AG04449 (cell line): ENCODE measurements at regions not wholly inside any gene's neighbourhood (a gene's known extent, or its start where the extent isn't known, plus 50 kb on each side); places are given as distances from the start of the nearest gene placed in this dataset.
"Not testable (repeated sequence)": the region's sequence is repeated elsewhere in the genome, so short reads cannot be mapped to it uniquely, and the experiment has no call there.

ENCODE experiments used
- CTCF ChIA-PET: fragments of 350-600 bp; formaldehyde crosslinking; extraction: SDS; loops from one replicate; lab custom pipeline; 2021; ENCODE audit warnings: antibody characterized with exemption; lab: Yijun Ruan, JAX
- POLR2A ChIA-PET: fragments of 400-600, 350-600 bp; formaldehyde crosslinking; extraction: SDS; loops from one replicate; lab custom pipeline; 2020; ENCODE audit warnings: antibody characterized with exemption, inconsistent platforms; lab: Yijun Ruan, JAX
- DNase-seq: peaks from one replicate; pipeline ENCODE4 v3.0.0-alpha.2; 2010; ENCODE audit warnings: low read depth, low spot score
- H3K4me3 ChIP-seq: 2 replicates; pipeline ENCODE4 v1.5.1; 2011; ENCODE audit warnings: low read depth, mild to moderate bottlenecking, control low read depth, low read length
- CTCF ChIP-seq: IDR thresholded peaks from one replicate; pipeline ENCODE4 v1.5.1; 2011; ENCODE audit warnings: mild to moderate bottlenecking, moderate library complexity, low read length, control low read depth, inconsistent platforms; ENCODE audit not compliant: insufficient read depth; ENCODE audit errors: missing control alignments

DNA sequence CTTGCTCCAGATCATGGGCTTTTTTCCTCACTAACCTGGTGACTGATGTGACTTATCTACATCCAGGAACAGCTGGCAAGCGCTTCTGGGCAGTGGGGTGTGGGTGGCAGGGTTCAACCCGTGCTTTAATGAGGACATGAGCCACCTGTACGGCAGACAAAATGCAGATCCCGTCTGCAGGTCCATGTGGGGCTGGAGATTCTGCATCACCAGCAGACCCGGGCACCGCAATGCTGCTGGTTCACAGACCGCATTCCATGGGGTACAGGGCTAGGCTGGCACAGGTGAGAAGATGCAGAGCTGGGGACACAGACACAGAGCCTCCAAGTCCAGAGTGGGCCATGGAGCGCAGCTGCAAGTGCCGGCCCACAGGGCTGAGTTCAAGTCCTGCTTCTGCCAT is 204.0 kb downstream of the LAT start:
- DNase-seq, CTCF ChIA-PET, POLR2A ChIA-PET, H3K4me3 ChIP-seq: not testable (repeated sequence)

DNA sequence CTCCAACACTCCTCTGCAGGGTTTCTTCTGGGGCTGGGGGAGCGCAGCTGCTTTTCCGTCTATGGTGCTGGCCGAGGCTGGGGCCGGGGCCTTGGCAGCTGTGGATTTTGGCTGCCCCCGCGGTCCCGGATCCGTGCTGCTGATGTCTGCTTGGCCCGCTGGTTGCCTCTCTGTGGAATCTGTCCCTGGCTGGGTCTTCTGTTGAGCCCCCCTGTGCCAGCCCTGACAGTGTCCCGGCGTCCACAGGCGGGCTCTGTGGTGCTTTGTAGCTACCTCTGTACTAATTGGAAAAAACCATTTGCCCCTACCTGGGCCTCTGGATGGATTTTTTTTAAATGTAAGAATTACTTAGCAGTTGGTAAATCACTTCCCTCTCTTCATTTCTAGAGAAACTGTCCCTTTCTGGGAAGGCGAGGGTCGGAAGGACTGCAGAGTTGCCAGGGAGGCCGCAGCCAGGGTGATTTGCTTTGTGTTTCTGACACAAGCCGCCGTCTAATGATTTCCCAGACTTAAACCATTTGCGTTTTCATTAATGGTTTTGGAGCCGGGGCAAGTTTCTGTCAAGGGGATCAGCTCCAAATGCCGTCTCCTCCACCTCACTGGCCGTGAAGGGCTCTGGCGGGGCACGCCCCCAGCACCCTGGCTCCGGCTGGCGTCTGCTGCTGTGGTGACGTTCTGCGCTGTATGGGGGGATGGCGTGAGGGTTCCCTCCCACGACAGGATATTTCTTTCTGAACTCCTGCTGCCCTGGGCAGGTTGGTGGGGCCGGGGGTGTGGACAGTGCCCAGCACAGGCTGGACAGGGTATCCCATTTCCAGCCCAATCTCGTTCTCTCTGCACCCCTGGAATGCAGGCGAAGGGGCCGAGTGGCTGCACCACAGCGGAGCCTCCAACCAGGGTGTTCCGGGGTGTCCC is 201.7 kb downstream of the LAT start:
- POLR2A ChIA-PET, H3K4me3 ChIP-seq, DNase-seq, CTCF ChIA-PET: not testable (repeated sequence)

DNA sequence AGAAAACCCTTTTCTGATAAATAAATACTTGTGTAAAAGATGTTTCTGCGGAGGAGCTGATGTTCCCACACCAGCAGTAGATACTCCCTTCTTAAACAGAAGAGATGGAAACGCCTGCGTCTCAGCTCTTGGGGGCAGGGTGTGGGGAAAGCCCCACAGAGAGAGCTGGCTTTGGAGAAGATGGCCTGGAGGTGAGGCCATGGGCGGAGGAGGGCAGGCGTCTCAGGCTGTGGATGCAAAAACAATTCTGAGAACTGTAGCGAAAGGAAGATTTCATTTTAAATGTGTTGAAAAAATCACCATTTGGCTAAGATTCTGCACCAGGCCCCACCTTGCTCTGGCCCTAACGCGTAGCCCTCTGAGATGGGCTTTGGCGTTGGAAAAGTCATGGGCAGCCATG is 201.0 kb downstream of the LAT start:
- H3K4me3 ChIP-seq, POLR2A ChIA-PET, CTCF ChIA-PET, DNase-seq: not testable (repeated sequence)

DNA sequence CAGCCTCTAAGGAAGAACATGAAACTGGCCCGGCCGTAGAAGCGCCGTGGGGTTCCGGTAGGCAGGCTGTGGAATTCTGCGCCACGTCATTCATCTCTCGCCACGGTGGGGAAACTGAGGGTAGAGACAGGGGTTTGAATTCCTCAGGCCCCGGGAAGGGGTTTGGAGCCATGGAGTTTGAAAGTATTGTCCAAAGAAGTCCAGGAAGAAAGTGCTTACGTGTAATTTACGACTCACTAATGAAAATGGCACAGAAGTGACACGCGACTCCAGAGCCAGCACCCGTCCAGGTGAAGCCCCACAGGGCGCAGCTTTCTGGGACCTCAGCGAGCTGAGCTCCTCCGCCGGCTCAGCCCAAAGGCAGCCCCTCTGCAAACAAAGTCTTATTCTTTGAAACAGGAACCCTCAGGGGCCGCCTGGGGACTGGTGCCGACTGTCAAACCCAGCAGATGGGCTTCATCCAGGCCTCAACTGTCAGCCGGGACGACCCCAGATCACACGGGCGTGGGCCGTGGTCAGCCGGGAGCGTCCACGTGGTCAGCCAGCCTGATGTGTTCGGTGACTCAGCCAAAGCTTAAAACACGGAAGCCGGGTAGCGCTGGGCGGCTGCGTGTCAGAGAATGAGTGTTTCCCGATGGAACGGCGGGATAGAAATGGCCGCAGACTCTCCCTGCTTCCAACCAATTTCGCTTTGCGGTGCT is 200.0 kb downstream of the LAT start:
- POLR2A ChIA-PET, H3K4me3 ChIP-seq, CTCF ChIA-PET, DNase-seq: not testable (repeated sequence)

DNA sequence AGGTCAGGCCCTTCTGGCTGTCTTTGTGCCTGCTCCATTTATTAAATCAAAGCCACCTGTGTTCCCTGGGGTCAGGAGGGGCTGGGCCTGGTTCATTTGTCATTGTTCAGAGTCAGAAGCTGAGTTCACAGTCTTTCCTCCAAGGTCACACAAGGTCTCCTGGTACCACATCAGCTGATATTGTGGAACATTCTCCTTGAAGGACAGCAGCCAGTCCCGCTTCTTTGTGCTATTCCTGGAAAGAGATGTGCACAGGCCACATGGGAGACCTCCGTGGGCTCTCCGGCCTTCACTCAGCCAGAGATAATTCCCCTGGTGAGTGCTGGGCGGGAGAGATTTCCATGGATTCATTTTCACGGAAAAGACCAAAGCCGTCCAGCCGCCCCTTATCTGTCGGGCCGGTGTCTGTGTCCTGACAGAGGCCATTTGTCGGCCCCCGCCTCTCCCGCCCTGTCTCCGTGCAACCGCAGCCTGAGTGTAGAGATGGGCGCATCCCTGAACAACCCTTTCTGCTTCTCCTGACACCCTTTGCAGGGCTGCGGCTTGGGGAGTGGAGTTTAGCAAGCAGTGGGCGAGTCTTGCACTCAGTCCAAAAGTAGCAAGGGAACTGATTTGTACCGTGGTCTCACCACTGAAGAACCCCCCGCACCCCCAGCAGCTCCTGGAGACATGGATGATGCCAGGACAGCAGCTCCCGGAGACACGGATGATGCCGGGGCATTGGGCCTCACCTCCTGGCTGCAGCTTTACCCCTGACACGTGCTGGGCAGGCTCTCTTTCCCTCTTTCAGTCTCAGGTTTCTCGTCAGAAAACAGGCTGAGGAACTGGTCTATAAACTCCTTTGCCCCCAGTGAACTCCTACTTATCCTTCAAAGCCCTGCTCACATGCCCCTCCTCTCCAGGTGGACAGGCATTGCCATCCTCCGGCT is 198.4 kb downstream of the LAT start:
- CTCF ChIA-PET, POLR2A ChIA-PET, H3K4me3 ChIP-seq, DNase-seq: not testable (repeated sequence)

- no peak for TF ChIP-seq CTCF
- no peak overlapping the region for H3K4me3 ChIP-seq
- ChIA-PET POLR2A (no interaction called here), CTCF (no interaction called here)
- DNase-seq = no peak
Observed at GRCh38 chr16:29182501-29182900, 197.6 kb downstream of the LAT start.

DNA sequence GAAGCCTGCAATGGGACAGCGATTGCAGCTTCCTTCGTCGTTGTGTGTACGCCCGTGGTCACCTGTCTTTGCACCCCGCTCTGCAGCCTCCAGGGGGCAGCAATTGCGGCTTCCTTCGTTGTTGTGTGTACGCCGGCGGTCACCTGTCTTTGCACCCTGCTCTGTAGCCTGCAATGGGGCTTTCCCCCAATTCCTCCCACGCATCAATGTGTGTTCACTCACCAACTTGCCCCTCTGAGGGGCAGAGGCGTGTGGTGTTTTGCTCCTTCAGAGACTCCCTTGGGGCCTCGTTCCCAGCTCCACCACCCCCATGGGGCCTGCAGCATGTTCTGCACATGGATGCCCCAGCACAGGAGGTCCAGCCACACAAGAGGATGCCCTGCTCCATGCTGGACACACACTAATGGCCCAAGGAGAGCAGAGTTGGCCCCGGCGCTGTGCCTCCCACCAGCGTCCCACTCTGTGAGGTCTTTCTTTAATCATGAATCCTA is 197.1 kb downstream of the LAT start:
- DNase-seq, CTCF ChIA-PET, H3K4me3 ChIP-seq, POLR2A ChIA-PET: not testable (repeated sequence)

- CTCF ChIA-PET, POLR2A ChIA-PET, H3K4me3 ChIP-seq, DNase-seq: not testable (repeated sequence)
Observed at GRCh38 chr16:29181254-29181780, 196.5 kb downstream of the LAT start.

DNA sequence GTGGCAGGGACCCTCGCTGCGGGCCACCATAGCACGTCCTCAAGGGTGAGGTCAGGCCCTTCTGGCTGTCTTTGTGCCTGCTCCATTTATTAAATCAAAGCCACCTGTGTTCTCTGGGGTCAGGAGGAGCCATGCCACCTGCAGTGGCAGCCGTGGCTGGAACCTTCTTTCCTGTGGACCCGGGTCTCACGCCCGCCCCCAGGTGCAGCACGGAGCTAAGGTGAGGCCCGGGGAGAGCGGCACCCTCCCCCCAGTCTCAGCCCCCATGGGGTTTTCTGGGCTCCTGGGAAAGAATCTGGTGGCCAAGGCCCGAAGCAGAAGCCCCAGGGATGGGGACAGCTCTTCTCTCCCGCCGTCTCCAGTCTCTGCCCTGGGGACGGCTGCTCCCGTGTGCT is 195.4 kb downstream of the LAT start:
- H3K4me3 ChIP-seq, POLR2A ChIA-PET, CTCF ChIA-PET, DNase-seq: not testable (repeated sequence)

DNA sequence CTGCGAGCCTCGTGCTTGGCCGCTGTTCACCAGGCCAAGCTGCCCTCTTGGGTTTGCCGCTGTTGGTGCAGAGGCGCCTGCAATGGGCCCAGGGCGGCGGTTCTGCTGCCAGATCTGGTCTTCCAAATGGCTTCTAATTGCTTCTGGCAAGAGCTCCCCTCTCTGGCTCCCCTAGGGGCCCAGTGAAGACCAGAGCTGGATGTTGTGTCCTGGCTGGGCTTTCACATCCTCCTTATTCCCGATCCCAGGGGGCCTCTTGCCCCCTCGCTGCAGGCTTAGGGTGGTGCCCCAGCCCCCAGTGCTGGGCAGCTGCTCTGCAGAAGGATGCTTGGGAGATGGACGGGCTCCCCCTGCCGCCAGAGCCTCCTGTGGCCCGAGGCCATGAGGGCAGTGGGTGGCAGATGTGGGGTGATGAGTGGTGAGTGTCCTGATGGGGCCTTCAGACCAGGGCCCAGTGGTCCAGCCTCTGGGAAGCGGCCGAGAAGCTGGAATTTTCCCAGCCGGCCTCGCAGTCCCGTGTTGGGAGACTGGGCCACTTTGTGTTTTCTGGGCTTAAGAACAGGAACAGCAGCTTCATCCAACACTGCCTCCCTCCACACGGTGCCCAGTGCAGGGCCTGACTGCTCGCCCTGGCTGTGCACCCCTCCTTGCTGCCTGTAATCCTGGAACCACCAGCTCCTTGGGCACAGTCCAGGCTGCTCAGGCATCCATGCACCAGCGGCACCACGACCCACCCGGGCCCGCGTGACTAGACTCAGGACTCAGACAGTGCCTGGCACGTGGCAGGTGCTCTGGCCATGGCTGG is 194.8 kb downstream of the LAT start:
- CTCF ChIA-PET = interaction anchor here (1.1 kb wide), 1 partner anchor 77 kb away, joined by 3 read pairs; no protein-coding TSS in a partner anchor
- H3K4me3 ChIP-seq, DNase-seq, POLR2A ChIA-PET: not testable (repeated sequence)

DNA sequence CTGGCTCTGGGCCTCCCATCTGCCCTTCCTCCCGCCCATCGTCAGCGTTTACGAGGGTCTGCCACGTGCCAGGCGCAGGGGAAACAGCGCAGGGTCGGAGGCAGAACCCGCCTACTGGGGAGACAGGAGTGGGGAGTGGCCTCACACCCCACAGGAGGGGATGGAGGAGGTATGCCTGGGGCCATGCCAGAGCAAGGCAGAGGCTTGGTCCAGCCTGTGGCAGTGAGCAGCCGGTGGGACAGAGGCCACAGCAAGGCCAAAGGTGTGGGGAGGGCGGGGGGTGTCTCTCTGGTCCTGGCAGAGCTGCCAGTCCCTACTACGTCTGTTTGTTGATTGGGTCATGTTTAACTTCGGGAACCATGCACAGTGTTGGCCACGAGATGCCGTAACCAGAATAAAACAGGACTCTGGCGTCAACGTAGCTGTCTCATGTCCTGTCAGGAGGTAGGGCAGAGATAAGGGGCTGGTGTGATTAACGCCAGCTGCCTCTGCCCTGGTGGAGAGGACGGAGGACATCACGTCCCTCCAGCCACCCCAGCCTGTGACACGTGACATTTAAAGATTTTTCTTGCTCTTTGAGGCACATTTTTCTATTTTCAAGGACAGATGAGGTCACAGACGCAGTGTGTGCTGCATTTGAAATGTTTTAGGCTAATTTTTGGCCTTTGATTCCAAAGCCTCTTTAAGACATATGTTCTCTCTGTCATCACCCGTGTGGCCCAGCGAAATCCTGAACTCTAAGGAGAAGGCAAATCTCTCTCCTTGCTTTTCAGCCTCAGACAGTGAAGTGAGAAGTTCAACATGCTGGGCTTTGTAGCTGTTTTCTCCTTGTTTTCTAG is 193.3 kb downstream of the LAT start:
- CTCF ChIA-PET = interaction anchor here (1.1 kb wide), 1 partner anchor 78 kb away, joined by 3 read pairs; no protein-coding TSS in a partner anchor
- DNase-seq, H3K4me3 ChIP-seq, POLR2A ChIA-PET: not testable (repeated sequence)

DNA sequence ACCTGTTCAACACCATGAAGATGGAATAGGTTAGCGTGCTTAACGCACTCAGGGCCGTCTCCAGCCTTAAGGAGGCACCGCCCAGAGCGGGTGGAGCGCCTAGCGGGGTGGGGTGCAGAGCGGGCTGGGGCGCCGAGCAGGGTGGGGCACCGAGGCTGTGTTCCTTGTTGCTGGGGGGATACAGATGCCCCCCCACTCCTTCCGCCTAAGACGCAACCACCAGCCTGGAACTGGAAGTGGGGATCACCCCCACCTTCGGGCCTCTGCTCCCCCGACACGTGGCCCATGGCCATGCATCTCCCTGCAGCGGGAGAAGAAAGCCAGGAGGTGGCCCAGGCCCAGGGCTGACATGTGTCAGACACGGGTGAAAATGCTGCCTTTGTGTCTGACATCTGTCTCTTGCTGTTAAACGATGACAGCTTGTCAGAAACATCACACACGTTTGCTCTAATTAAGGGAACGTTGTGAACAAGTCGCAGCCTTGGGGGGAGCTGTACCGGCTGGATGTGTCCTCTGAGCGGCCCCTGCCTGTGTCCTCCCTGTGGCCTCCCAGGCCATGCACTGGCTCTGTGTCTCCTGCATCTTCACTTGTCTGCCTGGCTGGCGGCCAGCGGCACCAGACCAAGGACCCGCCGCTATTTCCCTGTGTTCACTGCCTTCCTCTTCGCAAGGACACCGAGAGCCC is 192.5 kb downstream of the LAT start:
- H3K4me3 ChIP-seq, DNase-seq, POLR2A ChIA-PET, CTCF ChIA-PET: not testable (repeated sequence)
